PFSK-1 (cell line): ENCODE measurements at regions not wholly inside any gene's neighbourhood (a gene's known extent, or its start where the extent isn't known, plus 50 kb on each side); places are given as distances from the start of the nearest gene placed in this dataset.

Source experiments
- FOXP2 ChIP-seq: optimal IDR thresholded peaks from 2 replicates; pipeline ENCODE3; 2011; ENCODE audit warnings: borderline replicate concordance, control low read depth, inconsistent platforms; ENCODE audit not compliant: insufficient read depth; ENCODE audit errors: extremely low read length, extremely low read depth
- POLR2AphosphoS5 ChIP-seq: IDR thresholded peaks from 2 replicates; pipeline ENCODE4 v1.6.1; 2012; ENCODE audit warnings: low read depth, mild to moderate bottlenecking, control low read depth, low read length, moderate library complexity
- SIN3A ChIP-seq: IDR thresholded peaks from 2 replicates; pipeline ENCODE4 v1.6.1; 2012; ENCODE audit warnings: mild to moderate bottlenecking, low read length, moderate library complexity, borderline replicate concordance; ENCODE audit not compliant: insufficient read depth
- TAF1 ChIP-seq: IDR thresholded peaks from 2 replicates; pipeline ENCODE4 v1.6.1; 2012; ENCODE audit warnings: low read length, control low read depth, borderline replicate concordance; ENCODE audit not compliant: insufficient read depth
- TF ChIP-seq, protein P1 (sequence below), 2 experiments: IDR thresholded peaks; 2 replicates each; pipeline versions ENCODE4 v1.6.1 to v1.8.0; 2011 to 2012; ENCODE audit warnings: low read depth in 2 of 2, low read length in 2 of 2, control low read depth in 1 of 2, inconsistent platforms in 1 of 2, mild to moderate bottlenecking in 1 of 2, moderate library complexity in 1 of 2; ENCODE audit not compliant: insufficient read depth in 1 of 2

GRCh38 chr20:50428097-50428828, 81.9 kb upstream of the PTPN1 start:
- TF ChIP-seq, protein P1, sequence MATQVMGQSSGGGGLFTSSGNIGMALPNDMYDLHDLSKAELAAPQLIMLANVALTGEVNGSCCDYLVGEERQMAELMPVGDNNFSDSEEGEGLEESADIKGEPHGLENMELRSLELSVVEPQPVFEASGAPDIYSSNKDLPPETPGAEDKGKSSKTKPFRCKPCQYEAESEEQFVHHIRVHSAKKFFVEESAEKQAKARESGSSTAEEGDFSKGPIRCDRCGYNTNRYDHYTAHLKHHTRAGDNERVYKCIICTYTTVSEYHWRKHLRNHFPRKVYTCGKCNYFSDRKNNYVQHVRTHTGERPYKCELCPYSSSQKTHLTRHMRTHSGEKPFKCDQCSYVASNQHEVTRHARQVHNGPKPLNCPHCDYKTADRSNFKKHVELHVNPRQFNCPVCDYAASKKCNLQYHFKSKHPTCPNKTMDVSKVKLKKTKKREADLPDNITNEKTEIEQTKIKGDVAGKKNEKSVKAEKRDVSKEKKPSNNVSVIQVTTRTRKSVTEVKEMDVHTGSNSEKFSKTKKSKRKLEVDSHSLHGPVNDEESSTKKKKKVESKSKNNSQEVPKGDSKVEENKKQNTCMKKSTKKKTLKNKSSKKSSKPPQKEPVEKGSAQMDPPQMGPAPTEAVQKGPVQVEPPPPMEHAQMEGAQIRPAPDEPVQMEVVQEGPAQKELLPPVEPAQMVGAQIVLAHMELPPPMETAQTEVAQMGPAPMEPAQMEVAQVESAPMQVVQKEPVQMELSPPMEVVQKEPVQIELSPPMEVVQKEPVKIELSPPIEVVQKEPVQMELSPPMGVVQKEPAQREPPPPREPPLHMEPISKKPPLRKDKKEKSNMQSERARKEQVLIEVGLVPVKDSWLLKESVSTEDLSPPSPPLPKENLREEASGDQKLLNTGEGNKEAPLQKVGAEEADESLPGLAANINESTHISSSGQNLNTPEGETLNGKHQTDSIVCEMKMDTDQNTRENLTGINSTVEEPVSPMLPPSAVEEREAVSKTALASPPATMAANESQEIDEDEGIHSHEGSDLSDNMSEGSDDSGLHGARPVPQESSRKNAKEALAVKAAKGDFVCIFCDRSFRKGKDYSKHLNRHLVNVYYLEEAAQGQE (IDR thresholded peaks at IDR 0.05; ENCODE audit: insufficient read depth in 1 of 2, low read depth in 2 of 2, low read length in 2 of 2) = no peak
- TF ChIP-seq SIN3A = no peak

- TF ChIP-seq, protein P1 (IDR thresholded peaks at IDR 0.05; ENCODE audit: insufficient read depth in 1 of 2, low read depth in 2 of 2, low read length in 2 of 2) = no peak
- no peak for TF ChIP-seq FOXP2
- TF ChIP-seq SIN3A = no peak
- no peak for TF ChIP-seq POLR2AphosphoS5
- TF ChIP-seq TAF1 = no peak
Measured at GRCh38 chr20:50429412-50429811, 80.8 kb upstream of the PTPN1 start.

DNA sequence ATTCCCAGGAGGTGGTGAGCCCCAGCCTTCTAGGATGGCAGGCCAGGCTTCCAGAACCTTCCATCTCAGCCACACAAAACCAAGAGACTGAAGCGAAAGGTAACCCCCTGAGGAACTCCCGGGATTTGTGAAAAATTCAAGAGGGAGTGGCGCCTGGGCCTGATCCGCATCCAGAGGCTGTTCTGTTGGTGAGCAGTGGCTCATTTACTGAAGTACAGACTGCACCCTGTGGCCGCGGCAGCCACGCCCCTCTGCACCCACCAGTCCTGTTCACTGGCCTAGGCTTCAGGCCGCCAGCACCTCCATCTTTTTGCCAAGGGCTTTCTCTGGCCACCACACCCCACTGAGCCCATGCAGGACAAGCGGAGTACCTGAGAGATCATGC, 79.1 kb upstream of the PTPN1 start:
- TF ChIP-seq TAF1 (no peak), SIN3A (no peak)

DNA sequence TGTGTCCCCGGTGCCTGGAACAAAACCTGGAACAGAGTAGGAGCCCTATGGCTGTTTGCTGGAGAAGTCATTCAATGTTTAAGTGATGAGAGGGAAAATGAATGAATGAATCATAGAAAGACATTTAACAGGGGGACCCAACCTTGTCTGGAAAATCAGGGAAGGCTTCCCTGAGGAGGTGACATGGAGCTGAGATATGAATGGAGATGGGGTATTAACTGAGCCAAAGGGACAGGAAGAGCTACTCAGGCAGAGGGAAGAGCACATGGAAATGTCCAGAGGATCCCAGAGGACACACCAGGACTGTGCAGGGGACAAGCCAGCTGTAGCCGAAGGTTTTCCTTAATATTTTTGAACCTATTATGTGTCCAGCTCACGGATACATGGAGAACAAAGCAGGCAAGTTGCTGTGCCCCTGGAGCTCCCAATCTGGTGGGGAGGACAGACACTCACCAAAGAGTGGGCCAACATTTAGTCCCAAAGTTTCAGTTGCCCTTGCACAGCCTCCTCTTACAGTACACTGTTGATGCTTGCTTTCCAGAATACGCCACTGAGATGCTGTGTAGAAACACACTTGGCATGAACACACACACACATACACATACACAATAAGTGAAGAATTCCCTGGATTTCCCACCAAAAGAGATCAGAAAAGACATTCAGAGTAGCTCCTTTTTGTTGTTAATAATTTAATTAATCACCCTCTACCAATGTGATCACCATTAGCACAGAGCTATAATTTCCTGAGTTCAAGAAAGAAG, 77.0 kb upstream of the PTPN1 start:
- TF ChIP-seq SIN3A (no peak), FOXP2 (no peak), TAF1 (no peak), POLR2AphosphoS5 (no peak)
- TF ChIP-seq, protein P1 (IDR thresholded peaks at IDR 0.05; ENCODE audit: insufficient read depth in 1 of 2, low read depth in 2 of 2, low read length in 2 of 2) = no peak

DNA sequence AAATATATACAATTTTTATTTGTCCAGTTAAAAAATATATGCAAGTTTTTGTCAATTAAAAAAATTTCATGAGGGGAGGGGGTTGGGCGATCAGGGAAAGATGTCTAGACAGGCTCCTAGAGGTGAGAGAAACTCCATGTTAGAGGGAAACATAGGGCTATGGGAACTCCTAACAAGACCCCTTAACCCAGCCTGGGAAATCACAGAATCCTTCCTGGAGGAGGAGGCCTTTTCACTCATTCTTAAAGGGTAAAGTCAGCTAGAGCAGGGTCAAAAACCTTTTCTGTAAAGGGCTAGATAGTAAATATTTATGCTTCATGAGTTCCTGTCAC, 75.9 kb upstream of the PTPN1 start:
- TF ChIP-seq SIN3A (no peak), POLR2AphosphoS5 (no peak), FOXP2 (no peak), TAF1 (no peak)
- TF ChIP-seq, protein P1 (IDR thresholded peaks at IDR 0.05; ENCODE audit: insufficient read depth in 1 of 2, low read depth in 2 of 2, low read length in 2 of 2) = no peak
